ENCODE measurements at regions not wholly inside any gene's neighbourhood (a gene's known extent, or its start where the extent isn't known, plus 50 kb on each side); places are given as distances from the start of the nearest gene placed in this dataset.

GRCh38 chr9:7899753-7900152 lies 100.2 kb upstream of the DMAC1 start:
- WGBS (ENCODE audit: extremely low coverage, insufficient read length, low lambda C conversion rate) = no CpG with 5 or more reads among the region's 3 CpGs
- no peak overlapping the region for H2AK5ac ChIP-seq (ENCODE audit: insufficient read length, low read length)
- no peak overlapping the region for H3K56ac ChIP-seq (ENCODE audit: insufficient read length, low read depth, low read length)

More at GRCh38 chr9:7899753-7900152, 100.2 kb upstream of the DMAC1 start:
- Histone ChIP-seq H3K27me3 (ENCODE audit: insufficient read depth, low read length) (no peaks in the 10 kb centered on the region), H3K79me1 (ENCODE audit: insufficient read depth, low read depth, low read length, poor library complexity, severe bottlenecking) (no peaks in the 10 kb centered on the region), H3K23ac (ENCODE audit: insufficient read length, low read depth, low read length) (no peak overlapping the region), H4K8ac (replicated peaks; ENCODE audit: insufficient read length, low read depth, low read length) (no peak overlapping the region), H3K18ac (ENCODE audit: insufficient read length, low read depth, low read length) (no peak overlapping the region), H4K5ac (ENCODE audit: insufficient read length, low read depth, low read length) (no peak overlapping the region), H3T11ph (ENCODE audit: low read length) (no peak overlapping the region), H2AFZ (ENCODE audit: low read length) (no peak overlapping the region), H2BK20ac (ENCODE audit: low read depth, low read length, poor library complexity, severe bottlenecking) (no peak overlapping the region), H2BK15ac (ENCODE audit: low read depth, low read length) (no peak overlapping the region), H3K27ac (ENCODE audit: insufficient read length, low read depth, low read length) (no peak overlapping the region), H2BK12ac (ENCODE audit: insufficient read length, low read depth, low read length) (no peak overlapping the region), H3K14ac (ENCODE audit: insufficient read depth, low read length) (no peak overlapping the region), H2BK5ac (ENCODE audit: insufficient read length, low read length) (no peak overlapping the region), H3K9me3 (ENCODE audit: control insufficient read depth, low read depth, low read length) (no peaks in the 10 kb centered on the region), H4K91ac (ENCODE audit: insufficient read length, low read depth, low read length) (no peak overlapping the region), H3K4me2 (ENCODE audit: insufficient read depth, insufficient read length, low read length) (no peak overlapping the region), H2BK120ac (ENCODE audit: low read depth, low read length, poor library complexity, severe bottlenecking) (no peak overlapping the region), H3K4ac (ENCODE audit: low read depth, low read length) (no peak overlapping the region), H3K23me2 (ENCODE audit: insufficient read length, low read depth, low read length, poor library complexity, severe bottlenecking) (no peaks in the 10 kb centered on the region), H3K79me2 (ENCODE audit: insufficient read depth, low read length) (no peaks in the 10 kb centered on the region), H3K4me1 (ENCODE audit: insufficient read depth, low read length) (no peaks in the 10 kb centered on the region), H3K9ac (ENCODE audit: extremely low read depth, insufficient read length, low read length) (no peak overlapping the region), H4K20me1 (ENCODE audit: control insufficient read depth, insufficient read depth, insufficient read length) (no peaks in the 10 kb centered on the region)
- no peaks in the 10 kb centered on the region for H3K36me3 Mint-ChIP-seq (ENCODE audit: insufficient read depth in 1 of 3, low read depth in 3 of 3)
- H3K27me3 Mint-ChIP-seq (ENCODE audit: low read depth) = no peaks in the 10 kb centered on the region
- no peak for DNase-seq
- no peak for TF ChIP-seq CTCF (conservative IDR thresholded peaks at IDR 0.05)
- no peak overlapping the region for H3K4me3 Mint-ChIP-seq
- no peaks in the 10 kb centered on the region for H3K9me3 Mint-ChIP-seq
- H3K4me1 Mint-ChIP-seq = no peaks in the 10 kb centered on the region
- no peak overlapping the region for H3K27ac Mint-ChIP-seq

All from H9 (cell line).